HL-60 (cell line): ENCODE measurements at regions not wholly inside any gene's neighbourhood (a gene's known extent, or its start where the extent isn't known, plus 50 kb on each side); places are given as distances from the start of the nearest gene placed in this dataset.

ENCODE experiments used
- DNase-seq, 2 experiments: peaks; one replicate each; pipeline ENCODE4 v3.0.0-alpha.2; 2010 to 2020; ENCODE audit warnings: low read depth in 1 of 2, low spot score in 1 of 2
- H3K27ac ChIP-seq: fragments of 250-450 bp; sonication (Bioruptor Pico); replicated peaks from 2 replicates; pipeline ENCODE4 v1.5.1; 2020; ENCODE audit warnings: mild to moderate bottlenecking, moderate library complexity
- H3K27me3 ChIP-seq: fragments of 250-450 bp; sonication (Bioruptor Pico); 2 replicates; pipeline ENCODE4 v1.5.1; 2021; ENCODE audit warnings: mild to moderate bottlenecking, moderate library complexity; ENCODE audit not compliant: insufficient read depth, poor library complexity, severe bottlenecking
- H3K4me3 ChIP-seq: replicated peaks from 2 replicates; pipeline ENCODE4 v1.5.1; 2011; ENCODE audit warnings: mild to moderate bottlenecking, control low read depth, low read length; ENCODE audit not compliant: insufficient read depth
- CTCF ChIP-seq: IDR thresholded peaks from one replicate; pipeline ENCODE4 v1.5.1; 2011; ENCODE audit warnings: low read length, control low read depth, inconsistent platforms; ENCODE audit not compliant: insufficient read depth
- GABPA ChIP-seq: IDR thresholded peaks from 2 replicates; pipeline ENCODE4 v1.6.1; 2012; ENCODE audit warnings: low read depth
- POLR2AphosphoS5 ChIP-seq: IDR thresholded peaks from 2 replicates; pipeline ENCODE4 v1.6.1; 2012; ENCODE audit warnings: low read depth
- REST ChIP-seq: IDR thresholded peaks from 2 replicates; pipeline ENCODE4 v1.6.1; 2012; ENCODE audit warnings: low read depth; ENCODE audit not compliant: insufficient replicate concordance
- SPI1 ChIP-seq: IDR thresholded peaks from 2 replicates; pipeline ENCODE4 v1.6.1; 2012; ENCODE audit warnings: low read depth, mild to moderate bottlenecking, borderline replicate concordance

- Histone ChIP-seq H3K4me3 (no peak overlapping the region), H3K27ac (no peak overlapping the region), H3K27me3 (no peaks in the 10 kb centered on the region)
- no peak for TF ChIP-seq POLR2AphosphoS5
- no peak for TF ChIP-seq GABPA
- TF ChIP-seq REST: no peak
- TF ChIP-seq SPI1: no peak
- TF ChIP-seq CTCF: no peak
- DNase-seq: no peak
These were observed 59.9 kb upstream of the RNU6-1 start for GRCh38 chr15:67899596-67900283.

- DNase-seq: no peak
- H3K27ac ChIP-seq: no peak overlapping the region
- no peak overlapping the region for H3K4me3 ChIP-seq
- TF ChIP-seq GABPA (no peak), POLR2AphosphoS5 (no peak), REST (no peak), SPI1 (no peak), CTCF (no peak)
- H3K27me3 ChIP-seq: no peaks in the 10 kb centered on the region
These were observed 60.8 kb upstream of the RNU6-1 start for GRCh38 chr15:67900621-67901147.

- TF ChIP-seq CTCF (no peak), POLR2AphosphoS5 (no peak), GABPA (no peak), REST (no peak), SPI1 (no peak)
- H3K27me3 ChIP-seq: no peaks in the 10 kb centered on the region
- H3K27ac ChIP-seq: no peak overlapping the region
- no peak for DNase-seq
- no peak overlapping the region for H3K4me3 ChIP-seq
These were observed 62.1 kb upstream of the RNU6-1 start for GRCh38 chr15:67901922-67902321.
